GM12872 (cell line): ENCODE measurements at regions not wholly inside any gene's neighbourhood (a gene's known extent, or its start where the extent isn't known, plus 50 kb on each side); places are given as distances from the start of the nearest gene placed in this dataset.

Source experiments
- TF ChIP-seq, protein P1 (sequence below): IDR thresholded peaks from 3 replicates; pipeline ENCODE4 v1.5.1; 2011; ENCODE audit warnings: low read depth, mild to moderate bottlenecking, low read length, moderate library complexity; ENCODE audit not compliant: insufficient read depth

DNA sequence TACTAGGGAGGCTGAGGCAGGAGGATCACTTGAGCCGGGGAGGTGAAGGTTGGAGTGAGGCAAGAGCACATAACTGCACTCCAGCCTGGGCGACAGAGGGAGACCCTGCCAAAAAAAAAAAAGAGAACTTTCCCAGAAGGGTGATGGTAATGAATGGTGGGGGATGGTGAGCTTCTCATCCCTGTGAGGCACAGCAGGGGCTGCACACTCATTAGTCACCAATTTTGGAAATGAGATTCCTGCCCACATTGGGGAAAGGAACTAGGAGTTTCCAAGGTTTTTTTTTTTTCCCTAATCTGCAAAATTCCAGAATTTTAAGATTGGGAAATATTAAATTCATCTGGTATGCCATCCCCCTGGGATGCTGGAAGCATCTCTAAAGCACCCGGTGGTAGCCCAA, 50.2 kb upstream of the SSBP3 start:
- TF ChIP-seq, protein P1, sequence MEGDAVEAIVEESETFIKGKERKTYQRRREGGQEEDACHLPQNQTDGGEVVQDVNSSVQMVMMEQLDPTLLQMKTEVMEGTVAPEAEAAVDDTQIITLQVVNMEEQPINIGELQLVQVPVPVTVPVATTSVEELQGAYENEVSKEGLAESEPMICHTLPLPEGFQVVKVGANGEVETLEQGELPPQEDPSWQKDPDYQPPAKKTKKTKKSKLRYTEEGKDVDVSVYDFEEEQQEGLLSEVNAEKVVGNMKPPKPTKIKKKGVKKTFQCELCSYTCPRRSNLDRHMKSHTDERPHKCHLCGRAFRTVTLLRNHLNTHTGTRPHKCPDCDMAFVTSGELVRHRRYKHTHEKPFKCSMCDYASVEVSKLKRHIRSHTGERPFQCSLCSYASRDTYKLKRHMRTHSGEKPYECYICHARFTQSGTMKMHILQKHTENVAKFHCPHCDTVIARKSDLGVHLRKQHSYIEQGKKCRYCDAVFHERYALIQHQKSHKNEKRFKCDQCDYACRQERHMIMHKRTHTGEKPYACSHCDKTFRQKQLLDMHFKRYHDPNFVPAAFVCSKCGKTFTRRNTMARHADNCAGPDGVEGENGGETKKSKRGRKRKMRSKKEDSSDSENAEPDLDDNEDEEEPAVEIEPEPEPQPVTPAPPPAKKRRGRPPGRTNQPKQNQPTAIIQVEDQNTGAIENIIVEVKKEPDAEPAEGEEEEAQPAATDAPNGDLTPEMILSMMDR = no peak
